ENCODE measurements at regions not wholly inside any gene's neighbourhood (a gene's known extent, or its start where the extent isn't known, plus 50 kb on each side); places are given as distances from the start of the nearest gene placed in this dataset.

DNA sequence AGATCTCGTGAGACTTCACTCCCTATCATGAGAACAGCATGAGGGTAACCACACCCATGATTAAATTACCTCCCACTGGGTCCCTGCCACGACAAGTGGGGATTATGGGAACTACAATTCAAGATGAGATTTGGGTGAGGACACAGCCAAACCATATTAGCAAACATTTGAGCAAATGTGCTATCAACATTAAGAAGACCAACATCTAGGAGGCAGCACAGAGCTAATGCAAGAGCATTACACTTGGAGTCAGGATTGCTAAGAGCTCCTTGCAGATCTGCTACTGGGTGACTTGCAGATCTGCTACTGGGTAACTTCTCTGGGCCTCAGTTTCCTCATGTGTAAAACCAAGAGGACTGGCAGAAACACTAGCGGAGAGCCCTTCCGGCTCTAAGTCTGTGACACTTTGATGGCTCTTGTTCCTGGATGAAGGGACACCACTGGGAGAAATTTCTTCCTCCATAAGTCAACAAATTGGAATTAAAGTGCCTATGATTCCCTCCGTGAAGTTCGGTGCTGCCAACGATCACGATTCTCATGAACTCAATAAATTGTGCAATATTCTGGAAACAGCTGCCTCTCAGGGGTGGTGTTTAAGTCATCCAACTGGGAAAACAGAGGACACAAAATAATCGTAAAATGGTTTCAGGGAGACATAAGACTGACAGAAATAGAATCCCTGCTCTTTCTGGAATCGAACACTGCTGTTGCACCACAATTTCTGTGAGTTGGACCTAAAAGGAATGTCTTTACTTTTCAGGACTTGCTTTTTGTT is 115.8 kb upstream of the ITGB1 start:
- no peak for DNase-seq
- intact Hi-C loops (cut with DNase I; ENCODE audit: low total_unique reads): no loop called here
- H3K27me3 ChIP-seq: no peaks in the 10 kb centered on the region
- no peaks in the 10 kb centered on the region for H3K4me1 ChIP-seq
- no peaks in the 10 kb centered on the region for H3K36me3 ChIP-seq
- no peak overlapping the region for H3K27ac ChIP-seq
- WGBS, 5 donors: 72 to 85% (median 84%) methylated on average over 10 of the region's 10 CpGs
- peaks cover 0 to 3% (median 0%) of the 10 kb centered on the region in 4 donors for H3K9me3 ChIP-seq
- H3K4me3 ChIP-seq: no peak overlapping the region
- TF ChIP-seq EP300 (IDR thresholded peaks at IDR 0.05) (no peak), POLR2A (IDR thresholded peaks at IDR 0.05) (no peak), POLR2AphosphoS5 (IDR thresholded peaks at IDR 0.05) (no peak)
- TF ChIP-seq, protein P1, sequence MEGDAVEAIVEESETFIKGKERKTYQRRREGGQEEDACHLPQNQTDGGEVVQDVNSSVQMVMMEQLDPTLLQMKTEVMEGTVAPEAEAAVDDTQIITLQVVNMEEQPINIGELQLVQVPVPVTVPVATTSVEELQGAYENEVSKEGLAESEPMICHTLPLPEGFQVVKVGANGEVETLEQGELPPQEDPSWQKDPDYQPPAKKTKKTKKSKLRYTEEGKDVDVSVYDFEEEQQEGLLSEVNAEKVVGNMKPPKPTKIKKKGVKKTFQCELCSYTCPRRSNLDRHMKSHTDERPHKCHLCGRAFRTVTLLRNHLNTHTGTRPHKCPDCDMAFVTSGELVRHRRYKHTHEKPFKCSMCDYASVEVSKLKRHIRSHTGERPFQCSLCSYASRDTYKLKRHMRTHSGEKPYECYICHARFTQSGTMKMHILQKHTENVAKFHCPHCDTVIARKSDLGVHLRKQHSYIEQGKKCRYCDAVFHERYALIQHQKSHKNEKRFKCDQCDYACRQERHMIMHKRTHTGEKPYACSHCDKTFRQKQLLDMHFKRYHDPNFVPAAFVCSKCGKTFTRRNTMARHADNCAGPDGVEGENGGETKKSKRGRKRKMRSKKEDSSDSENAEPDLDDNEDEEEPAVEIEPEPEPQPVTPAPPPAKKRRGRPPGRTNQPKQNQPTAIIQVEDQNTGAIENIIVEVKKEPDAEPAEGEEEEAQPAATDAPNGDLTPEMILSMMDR (IDR thresholded peaks at IDR 0.05): no peak

DNA sequence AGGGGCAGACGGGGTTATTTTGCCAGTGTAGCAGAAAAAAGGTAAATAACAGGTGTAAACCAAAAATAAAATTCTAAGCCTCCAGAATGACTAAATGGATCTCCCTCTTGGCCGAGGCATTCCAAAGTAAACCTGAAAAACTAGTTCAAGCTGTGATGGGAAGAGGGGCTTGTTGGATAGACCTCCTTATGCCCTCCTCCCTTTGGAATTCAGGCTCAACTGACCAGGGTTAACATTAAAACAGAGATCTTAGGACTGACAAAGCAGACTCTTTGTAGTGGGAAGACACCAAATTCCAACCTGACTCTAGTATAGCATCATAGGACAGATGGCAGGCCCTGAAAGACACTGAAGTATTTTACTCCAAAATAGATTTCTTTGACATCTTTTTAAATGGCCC is 113.8 kb upstream of the ITGB1 start:
- DNase-seq: no peak
- Histone ChIP-seq H3K4me1 (no peaks in the 10 kb centered on the region), H3K27me3 (no peaks in the 10 kb centered on the region), H3K9me3 (peaks cover 0 to 3% (median 0%) of the 10 kb centered on the region in 4 donors), H3K27ac (no peak overlapping the region), H3K4me3 (no peak overlapping the region), H3K36me3 (no peaks in the 10 kb centered on the region)
- intact Hi-C loops (cut with DNase I; ENCODE audit: low total_unique reads): no loop called here
- no peak for TF ChIP-seq POLR2AphosphoS5 (IDR thresholded peaks at IDR 0.05)
- TF ChIP-seq, protein P1 (IDR thresholded peaks at IDR 0.05): no peak
- no peak for TF ChIP-seq EP300 (IDR thresholded peaks at IDR 0.05)
- TF ChIP-seq POLR2A (IDR thresholded peaks at IDR 0.05): no peak
- 37 to 66% (median 55%) methylated on average over 2 of the region's 2 CpGs for WGBS, 5 donors

DNA sequence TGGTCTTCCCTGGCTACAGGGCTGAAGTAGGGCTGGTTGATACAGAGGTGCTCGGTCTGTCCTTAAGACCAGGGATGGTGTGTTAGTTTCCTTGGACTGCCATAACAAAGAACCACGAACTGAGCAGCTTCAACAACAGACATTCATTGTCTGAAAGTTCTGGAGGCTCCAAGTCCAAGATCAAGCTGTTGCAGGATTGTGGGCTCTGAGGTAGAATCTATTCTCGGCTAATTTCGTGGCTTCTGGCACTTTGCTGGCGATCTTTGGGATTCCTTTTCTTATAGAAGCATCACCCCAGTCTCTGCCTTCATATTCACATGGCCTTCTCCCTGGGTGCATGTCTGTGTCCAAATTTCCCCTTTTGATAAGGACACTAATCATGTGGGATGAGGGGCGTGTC is 112.1 kb upstream of the ITGB1 start:
- DNase-seq: no peak
- TF ChIP-seq EP300 (IDR thresholded peaks at IDR 0.05) (no peak), POLR2AphosphoS5 (IDR thresholded peaks at IDR 0.05) (no peak), POLR2A (IDR thresholded peaks at IDR 0.05) (no peak)
- TF ChIP-seq, protein P1 (IDR thresholded peaks at IDR 0.05): no peak
- no peaks in the 10 kb centered on the region for H3K36me3 ChIP-seq
- no peaks in the 10 kb centered on the region for H3K27me3 ChIP-seq
- no peak overlapping the region for H3K4me3 ChIP-seq
- no peak overlapping the region for H3K27ac ChIP-seq
- 86 to 92% (median 89%) methylated on average over 6 of the region's 6 CpGs for WGBS, 5 donors
- H3K9me3 ChIP-seq: peaks cover 0 to 3% (median 0%) of the 10 kb centered on the region in 4 donors
- intact Hi-C loops (cut with DNase I; ENCODE audit: low total_unique reads): no loop called here
- H3K4me1 ChIP-seq: no peaks in the 10 kb centered on the region

DNA sequence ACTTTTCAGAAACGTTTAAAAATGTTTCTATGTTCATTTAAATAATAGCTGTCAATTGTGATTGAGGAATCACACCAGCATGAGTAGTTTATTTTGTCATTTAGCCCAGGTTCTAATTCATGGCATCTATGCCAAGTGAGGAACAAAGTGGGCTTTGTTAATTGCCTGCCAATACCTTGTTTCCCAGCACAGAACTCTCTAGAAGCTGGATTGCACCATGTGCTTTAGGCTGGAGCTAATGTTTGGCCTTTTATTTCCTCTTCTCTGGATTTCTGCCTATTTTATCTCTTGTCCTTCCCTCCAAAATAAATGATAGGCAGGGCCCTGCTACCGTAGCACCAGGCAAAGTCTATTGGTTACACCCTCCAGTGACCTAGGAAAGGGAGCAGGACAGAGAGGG is 109.9 kb upstream of the ITGB1 start:
- Histone ChIP-seq H3K9me3 (peaks cover 0 to 3% (median 0%) of the 10 kb centered on the region in 4 donors), H3K27ac (no peak overlapping the region), H3K4me1 (no peaks in the 10 kb centered on the region), H3K4me3 (no peak overlapping the region), H3K27me3 (no peaks in the 10 kb centered on the region), H3K36me3 (no peaks in the 10 kb centered on the region)
- intact Hi-C loops (cut with DNase I; ENCODE audit: low total_unique reads): no loop called here
- WGBS, 5 donors: 41 to 62% (median 47%) methylated on average over 2 of the region's 2 CpGs
- DNase-seq: no peak
- TF ChIP-seq EP300 (IDR thresholded peaks at IDR 0.05) (no peak), POLR2AphosphoS5 (IDR thresholded peaks at IDR 0.05) (no peak), POLR2A (IDR thresholded peaks at IDR 0.05) (no peak)
- TF ChIP-seq, protein P1 (IDR thresholded peaks at IDR 0.05): no peak
